ENCODE measurements at regions not wholly inside any gene's neighbourhood (a gene's known extent, or its start where the extent isn't known, plus 50 kb on each side); places are given as distances from the start of the nearest gene placed in this dataset.

DNA sequence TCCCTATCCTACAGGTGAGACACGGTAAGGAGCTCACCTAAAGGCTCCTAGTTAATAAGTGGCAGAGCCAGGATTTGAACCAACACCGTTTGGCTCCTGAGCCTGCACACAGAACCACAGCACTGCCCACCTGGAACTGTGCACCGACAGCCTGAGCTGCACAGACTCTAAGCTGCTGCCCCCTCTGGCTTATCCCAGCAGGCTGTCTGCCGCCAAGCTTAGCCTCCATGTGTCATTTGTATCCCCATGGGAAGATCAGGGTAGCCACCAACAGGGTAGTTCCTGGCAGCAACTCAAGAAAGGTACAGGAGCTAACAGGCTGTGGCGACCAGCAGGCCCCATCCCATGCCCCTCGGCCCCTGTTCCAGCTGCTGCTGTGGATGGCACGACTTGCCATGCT lies 135.7 kb downstream of the LRRC30 start:
- TF ChIP-seq, protein P1, sequence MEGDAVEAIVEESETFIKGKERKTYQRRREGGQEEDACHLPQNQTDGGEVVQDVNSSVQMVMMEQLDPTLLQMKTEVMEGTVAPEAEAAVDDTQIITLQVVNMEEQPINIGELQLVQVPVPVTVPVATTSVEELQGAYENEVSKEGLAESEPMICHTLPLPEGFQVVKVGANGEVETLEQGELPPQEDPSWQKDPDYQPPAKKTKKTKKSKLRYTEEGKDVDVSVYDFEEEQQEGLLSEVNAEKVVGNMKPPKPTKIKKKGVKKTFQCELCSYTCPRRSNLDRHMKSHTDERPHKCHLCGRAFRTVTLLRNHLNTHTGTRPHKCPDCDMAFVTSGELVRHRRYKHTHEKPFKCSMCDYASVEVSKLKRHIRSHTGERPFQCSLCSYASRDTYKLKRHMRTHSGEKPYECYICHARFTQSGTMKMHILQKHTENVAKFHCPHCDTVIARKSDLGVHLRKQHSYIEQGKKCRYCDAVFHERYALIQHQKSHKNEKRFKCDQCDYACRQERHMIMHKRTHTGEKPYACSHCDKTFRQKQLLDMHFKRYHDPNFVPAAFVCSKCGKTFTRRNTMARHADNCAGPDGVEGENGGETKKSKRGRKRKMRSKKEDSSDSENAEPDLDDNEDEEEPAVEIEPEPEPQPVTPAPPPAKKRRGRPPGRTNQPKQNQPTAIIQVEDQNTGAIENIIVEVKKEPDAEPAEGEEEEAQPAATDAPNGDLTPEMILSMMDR (conservative IDR thresholded peaks at IDR 0.05): no peak
- no peak for TF ChIP-seq EZH2 (IDR thresholded peaks at IDR 0.05; ENCODE audit: low read depth)

Data from PC-9 (cell line).